ENCODE measurements at regions not wholly inside any gene's neighbourhood (a gene's known extent, or its start where the extent isn't known, plus 50 kb on each side); places are given as distances from the start of the nearest gene placed in this dataset.
"Not testable (repeated sequence)": the region's sequence is repeated elsewhere in the genome, so short reads cannot be mapped to it uniquely, and the experiment has no call there.

GRCh38 chr9:94183240-94183999, 75.7 kb upstream of the ZNF169 start:
- no peak for ATAC-seq (ENCODE audit: low read depth)
- Histone ChIP-seq H3K27ac (ENCODE audit: poor library complexity, severe bottlenecking) (no peak overlapping the region), H3K9me3 (ENCODE audit: severe bottlenecking) (no peaks in the 10 kb centered on the region), H3K4me3 (ENCODE audit: severe bottlenecking) (no peak overlapping the region), H3K4me1 (ENCODE audit: insufficient read depth, poor library complexity, severe bottlenecking) (no peaks in the 10 kb centered on the region), H3K36me3 (ENCODE audit: low read depth) (peaks cover 46% of the 10 kb centered on the region), H3K27me3 (ENCODE audit: insufficient read depth, poor library complexity, severe bottlenecking) (no peaks in the 10 kb centered on the region)
- no peak for DNase-seq (ENCODE audit: low spot score)
- TF ChIP-seq, protein P1, sequence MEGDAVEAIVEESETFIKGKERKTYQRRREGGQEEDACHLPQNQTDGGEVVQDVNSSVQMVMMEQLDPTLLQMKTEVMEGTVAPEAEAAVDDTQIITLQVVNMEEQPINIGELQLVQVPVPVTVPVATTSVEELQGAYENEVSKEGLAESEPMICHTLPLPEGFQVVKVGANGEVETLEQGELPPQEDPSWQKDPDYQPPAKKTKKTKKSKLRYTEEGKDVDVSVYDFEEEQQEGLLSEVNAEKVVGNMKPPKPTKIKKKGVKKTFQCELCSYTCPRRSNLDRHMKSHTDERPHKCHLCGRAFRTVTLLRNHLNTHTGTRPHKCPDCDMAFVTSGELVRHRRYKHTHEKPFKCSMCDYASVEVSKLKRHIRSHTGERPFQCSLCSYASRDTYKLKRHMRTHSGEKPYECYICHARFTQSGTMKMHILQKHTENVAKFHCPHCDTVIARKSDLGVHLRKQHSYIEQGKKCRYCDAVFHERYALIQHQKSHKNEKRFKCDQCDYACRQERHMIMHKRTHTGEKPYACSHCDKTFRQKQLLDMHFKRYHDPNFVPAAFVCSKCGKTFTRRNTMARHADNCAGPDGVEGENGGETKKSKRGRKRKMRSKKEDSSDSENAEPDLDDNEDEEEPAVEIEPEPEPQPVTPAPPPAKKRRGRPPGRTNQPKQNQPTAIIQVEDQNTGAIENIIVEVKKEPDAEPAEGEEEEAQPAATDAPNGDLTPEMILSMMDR (IDR thresholded peaks at IDR 0.05; ENCODE audit: poor library complexity, severe bottlenecking) = no peak

DNA sequence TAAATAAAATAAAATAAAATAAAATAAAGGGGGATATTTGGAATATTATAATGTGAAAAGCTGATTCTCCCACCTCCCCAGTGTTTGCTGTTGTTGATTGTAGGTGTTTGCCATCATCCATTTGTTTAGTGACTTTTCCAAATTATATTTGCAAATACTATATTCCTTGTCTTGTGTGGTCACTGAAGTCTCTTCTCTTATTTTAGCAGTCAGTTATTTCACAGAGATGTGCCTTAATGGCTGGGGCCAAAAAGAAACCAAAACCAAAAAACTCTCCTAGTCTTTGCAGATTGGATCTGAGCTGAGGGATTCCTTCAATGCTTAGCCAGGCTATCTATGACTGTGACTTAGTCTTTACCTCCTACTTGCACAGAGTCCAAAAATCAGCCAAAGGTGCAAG, 70.9 kb upstream of the ZNF169 start:
- H3K4me3 ChIP-seq (ENCODE audit: severe bottlenecking) = no peak overlapping the region
- ATAC-seq (ENCODE audit: low read depth) = no peak
- H3K4me1 ChIP-seq (ENCODE audit: insufficient read depth, poor library complexity, severe bottlenecking) = no peaks in the 10 kb centered on the region
- H3K36me3 ChIP-seq (ENCODE audit: low read depth) = peaks cover 23% of the 10 kb centered on the region
- TF ChIP-seq, protein P1 (IDR thresholded peaks at IDR 0.05; ENCODE audit: poor library complexity, severe bottlenecking) = no peak
- H3K9me3 ChIP-seq (ENCODE audit: severe bottlenecking) = peaks cover 3% of the 10 kb centered on the region
- DNase-seq (ENCODE audit: low spot score) = no peak
- no peaks in the 10 kb centered on the region for H3K27me3 ChIP-seq (ENCODE audit: insufficient read depth, poor library complexity, severe bottlenecking)
- H3K27ac ChIP-seq (ENCODE audit: poor library complexity, severe bottlenecking) = no peak overlapping the region

DNA sequence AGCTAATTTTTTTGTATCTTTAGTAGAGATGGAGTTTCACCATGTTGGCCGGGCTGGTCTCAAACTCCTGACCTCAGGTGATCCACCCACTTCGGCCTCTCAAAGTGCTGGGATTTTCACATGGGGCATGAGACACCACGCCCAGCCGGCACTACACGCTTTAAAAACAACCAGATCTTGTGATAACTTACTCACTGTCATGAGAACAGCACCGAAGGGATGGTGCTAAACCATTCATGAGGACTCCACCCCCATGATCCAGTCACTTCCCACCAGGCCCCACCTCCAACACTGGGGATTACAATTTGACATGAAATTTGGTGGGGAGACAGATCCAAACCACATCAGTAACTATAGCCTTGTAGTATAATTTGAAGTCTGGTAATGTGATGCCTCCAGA, 67.4 kb upstream of the ZNF169 start:
- not testable (repeated sequence) for H3K27ac ChIP-seq (ENCODE audit: poor library complexity, severe bottlenecking); ATAC-seq (ENCODE audit: low read depth); H3K4me1 ChIP-seq (ENCODE audit: insufficient read depth, poor library complexity, severe bottlenecking); H3K27me3 ChIP-seq (ENCODE audit: insufficient read depth, poor library complexity, severe bottlenecking); H3K4me3 ChIP-seq (ENCODE audit: severe bottlenecking); DNase-seq (ENCODE audit: low spot score); H3K9me3 ChIP-seq (ENCODE audit: severe bottlenecking)
- peaks cover 30% of the 10 kb centered on the region for H3K36me3 ChIP-seq (ENCODE audit: low read depth)

DNA sequence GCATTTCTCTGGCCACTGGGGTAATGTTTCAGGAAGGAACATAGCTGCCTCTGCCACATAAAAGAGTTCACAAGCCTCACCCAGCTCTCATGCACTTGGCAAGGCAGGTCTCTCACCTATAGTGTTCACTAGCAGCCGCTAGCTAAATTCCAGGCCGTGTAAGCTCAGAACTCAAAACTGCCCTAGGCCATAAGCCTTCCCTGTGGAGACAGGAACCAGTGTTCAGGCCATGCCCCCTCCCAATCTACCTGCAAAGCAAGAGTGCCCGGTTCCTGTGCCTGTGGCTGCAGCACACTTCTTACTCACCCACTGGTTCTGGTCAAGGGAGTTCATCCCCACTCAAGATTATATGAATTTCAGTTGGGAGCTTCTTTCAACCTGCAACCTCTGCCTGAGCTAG, 60.7 kb upstream of the ZNF169 start:
- TF ChIP-seq, protein P1 (IDR thresholded peaks at IDR 0.05; ENCODE audit: poor library complexity, severe bottlenecking) = no peak
- Histone ChIP-seq H3K9me3 (ENCODE audit: severe bottlenecking) (no peaks in the 10 kb centered on the region), H3K27me3 (ENCODE audit: insufficient read depth, poor library complexity, severe bottlenecking) (no peaks in the 10 kb centered on the region), H3K27ac (ENCODE audit: poor library complexity, severe bottlenecking) (no peak overlapping the region), H3K4me3 (ENCODE audit: severe bottlenecking) (no peak overlapping the region), H3K4me1 (ENCODE audit: insufficient read depth, poor library complexity, severe bottlenecking) (no peaks in the 10 kb centered on the region), H3K36me3 (ENCODE audit: low read depth) (peaks cover 11% of the 10 kb centered on the region; the same call in 1 of the 2 replicates)
- DNase-seq (ENCODE audit: low spot score) = no peak
- ATAC-seq (ENCODE audit: low read depth) = no peak

DNA sequence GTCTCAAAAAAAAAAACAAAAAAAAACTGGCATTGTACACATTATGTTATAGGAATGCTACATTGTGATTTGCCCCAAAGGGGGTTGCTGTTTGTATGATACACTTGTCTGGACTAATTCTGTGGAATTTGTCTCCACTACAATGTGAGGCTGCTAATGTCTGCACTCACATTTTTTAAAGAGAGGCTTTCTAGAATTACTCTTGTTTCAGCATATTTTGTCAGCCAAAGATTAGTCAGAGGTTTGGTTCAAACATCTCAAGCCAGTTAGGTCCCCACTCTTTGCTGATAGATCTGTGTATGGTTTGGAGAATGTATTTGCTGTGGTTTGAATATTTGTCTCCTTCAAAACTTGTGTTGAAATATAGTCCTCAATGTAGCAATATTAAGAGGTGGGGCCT, 59.3 kb upstream of the ZNF169 start:
- peaks cover 11% of the 10 kb centered on the region; the same call in 1 of the 2 replicates for H3K36me3 ChIP-seq (ENCODE audit: low read depth)
- no peak for ATAC-seq (ENCODE audit: low read depth)
- H3K9me3 ChIP-seq (ENCODE audit: severe bottlenecking) = no peaks in the 10 kb centered on the region
- no peak overlapping the region for H3K4me3 ChIP-seq (ENCODE audit: severe bottlenecking)
- no peak for DNase-seq (ENCODE audit: low spot score)
- no peaks in the 10 kb centered on the region for H3K27me3 ChIP-seq (ENCODE audit: insufficient read depth, poor library complexity, severe bottlenecking)
- H3K4me1 ChIP-seq (ENCODE audit: insufficient read depth, poor library complexity, severe bottlenecking) = no peaks in the 10 kb centered on the region
- H3K27ac ChIP-seq (ENCODE audit: poor library complexity, severe bottlenecking) = no peak overlapping the region
- TF ChIP-seq, protein P1 (IDR thresholded peaks at IDR 0.05; ENCODE audit: poor library complexity, severe bottlenecking) = no peak

Data from RWPE2 (cell line).